DMS153 (cell line): ENCODE measurements at regions not wholly inside any gene's neighbourhood (a gene's known extent, or its start where the extent isn't known, plus 50 kb on each side); places are given as distances from the start of the nearest gene placed in this dataset.
A peak's percentile ranks its signal among the peaks of the same experiment; 100 is the strongest.
"Not testable (repeated sequence)": the region's sequence is repeated elsewhere in the genome, so short reads cannot be mapped to it uniquely, and the experiment has no call there.

Experiments
- DNase-seq: peaks from one replicate; lab custom pipeline; 2025; lab: John Stamatoyannopoulos, UW

DNA sequence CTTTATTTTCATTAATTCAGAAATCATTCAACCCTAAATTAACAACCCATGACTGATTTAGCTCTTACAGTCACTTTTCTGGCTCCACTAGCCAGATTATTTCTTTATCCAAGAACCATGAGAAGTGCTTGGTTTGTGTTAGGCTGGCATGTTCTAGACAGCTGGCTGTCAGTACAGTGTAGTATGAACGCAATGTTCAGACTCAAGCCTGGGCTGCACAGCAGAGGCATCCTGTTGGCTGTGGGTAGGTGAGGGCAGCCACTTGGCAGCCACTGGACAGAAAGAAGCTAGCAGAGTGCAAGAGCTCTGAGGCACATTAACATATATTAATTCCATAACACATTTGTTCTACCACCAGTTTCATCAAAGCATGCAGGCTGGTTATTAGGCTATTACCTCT lies 522.9 kb upstream of the FSHR start:
- no peak for DNase-seq

DNA sequence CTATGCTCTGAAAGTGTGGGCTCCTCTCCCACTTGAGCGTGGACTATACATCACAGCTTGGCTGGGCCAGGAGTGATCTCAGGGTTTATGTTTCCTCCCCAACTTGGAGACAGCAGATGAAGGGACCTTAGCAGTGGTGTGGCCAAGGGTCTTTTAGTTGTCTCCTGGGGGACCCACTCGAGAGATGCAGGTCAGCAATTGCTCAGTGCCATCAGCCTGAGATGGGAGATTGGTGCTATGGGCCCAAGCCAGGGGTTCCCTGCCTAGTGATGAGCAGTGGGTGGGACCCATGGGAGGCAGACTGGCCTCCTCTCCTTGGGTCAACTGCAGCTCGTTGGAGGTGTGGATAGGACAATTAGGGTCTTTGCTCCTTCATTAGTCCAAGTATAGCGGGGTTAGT lies 510.5 kb upstream of the FSHR start:
- DNase-seq, result no peak

DNA sequence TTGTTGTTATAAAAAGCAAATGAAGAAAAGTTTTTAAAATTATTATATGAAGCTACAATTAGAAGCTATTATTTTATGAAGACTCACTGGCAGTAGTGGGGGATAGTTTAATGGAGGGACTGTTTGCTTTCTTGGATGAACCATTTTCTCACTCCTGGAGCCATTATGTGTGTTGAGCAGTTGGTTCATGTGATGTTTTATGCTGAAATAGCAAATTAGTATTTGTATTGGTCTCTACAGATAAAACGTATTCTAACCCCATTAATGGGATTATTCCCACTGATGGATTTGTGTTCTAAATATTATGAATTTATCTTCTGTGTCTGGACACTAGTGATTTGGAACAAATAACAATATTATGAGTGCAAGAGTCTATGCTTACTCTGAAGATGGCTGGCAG lies 507.5 kb upstream of the FSHR start:
- no peak for DNase-seq

DNA sequence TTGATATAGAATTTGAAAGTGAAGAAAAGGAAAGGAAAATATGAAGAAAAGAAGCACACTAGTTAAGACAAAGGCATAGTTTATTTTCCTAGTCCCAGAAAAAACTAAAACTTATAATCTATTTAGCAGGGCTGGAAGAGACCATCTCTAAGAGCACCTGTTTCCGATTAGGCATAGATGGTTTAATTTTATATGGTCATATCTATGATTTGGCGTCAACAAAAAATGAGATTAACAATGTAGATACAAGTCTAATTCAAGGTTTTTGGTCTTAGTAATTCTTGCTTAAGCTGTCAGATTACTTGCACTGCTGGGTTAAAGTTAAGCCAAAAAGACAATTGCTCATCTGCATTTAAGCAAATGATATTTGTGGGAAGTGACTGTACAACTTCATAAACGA lies 502.5 kb upstream of the FSHR start:
- DNase-seq, result no peak

DNA sequence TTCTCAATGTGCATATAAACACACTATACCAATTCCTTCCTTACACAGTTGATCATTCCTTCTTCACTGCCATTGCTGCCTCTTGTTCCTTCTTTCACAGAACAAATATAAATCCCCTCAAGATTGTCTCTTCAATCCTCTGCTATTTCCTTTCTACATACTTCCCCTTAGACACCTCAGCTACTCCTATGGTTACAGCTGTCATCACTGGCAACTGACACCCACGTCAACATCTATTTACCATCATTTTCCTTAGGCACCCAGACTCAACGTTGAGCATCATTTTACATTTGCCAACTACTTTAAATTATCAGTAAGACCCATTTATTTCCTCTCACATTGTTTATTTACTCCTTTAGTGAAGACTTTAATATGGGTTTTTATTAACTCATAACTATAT lies 488.8 kb upstream of the FSHR start:
- no peak for DNase-seq

DNA sequence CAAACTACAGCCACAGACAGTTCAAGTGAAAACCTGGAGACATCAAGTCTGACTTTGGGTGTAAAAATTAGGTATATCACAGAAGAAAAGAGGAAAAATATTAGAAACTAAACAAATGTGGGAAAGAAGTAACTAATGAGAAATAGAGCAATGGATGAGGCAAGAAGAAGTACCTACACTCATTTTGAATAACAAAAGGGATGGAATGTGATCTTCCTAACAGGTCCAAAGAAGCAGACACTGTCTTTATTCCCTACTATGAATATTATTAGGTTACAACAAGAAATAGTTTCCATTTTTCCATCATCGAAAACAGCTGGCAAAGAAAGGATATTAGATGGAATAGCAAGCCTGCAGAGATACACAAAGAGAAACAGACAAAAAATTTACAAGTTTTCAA lies 486.3 kb upstream of the FSHR start:
- no peak for DNase-seq

DNA sequence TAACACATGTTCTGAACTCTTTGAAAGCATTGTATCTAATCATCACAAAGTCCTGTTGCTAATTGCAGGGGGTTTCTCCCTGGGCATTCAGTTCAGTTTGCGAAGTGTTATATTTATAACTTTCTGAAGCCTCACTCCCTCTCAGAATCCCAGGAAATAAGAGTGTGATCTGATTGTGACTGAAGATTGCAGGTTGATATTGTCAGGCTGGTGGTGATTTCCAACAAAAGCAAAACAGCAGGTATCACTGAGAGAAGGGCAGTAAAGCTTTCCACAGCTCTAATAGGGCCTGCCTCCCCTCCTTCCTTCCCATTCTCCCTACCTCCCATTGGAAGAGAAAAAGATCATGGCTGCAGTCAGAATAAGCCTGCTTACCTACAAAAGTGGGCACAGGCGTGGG lies 466.7 kb upstream of the FSHR start:
- no peak for DNase-seq

DNA sequence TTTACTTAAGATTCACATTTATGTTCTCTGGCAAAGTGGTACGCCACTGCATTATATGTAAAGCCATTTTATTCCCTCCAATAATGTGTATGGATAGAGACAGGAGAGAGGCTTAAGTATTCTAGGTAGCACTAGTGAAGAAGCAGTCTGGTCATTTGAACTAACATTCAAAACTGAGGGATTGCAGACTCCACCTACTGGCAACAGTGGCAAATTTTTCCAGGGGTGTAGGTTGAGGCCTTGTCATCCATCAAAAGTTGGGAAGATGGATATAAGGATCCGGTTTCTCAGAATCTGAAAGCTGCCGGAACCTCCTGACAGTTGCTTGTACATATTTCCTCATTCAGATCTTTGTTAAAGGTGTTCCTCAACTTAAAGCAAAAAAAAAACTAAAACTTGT lies 465.5 kb upstream of the FSHR start:
- DNase-seq, result no peak

DNA sequence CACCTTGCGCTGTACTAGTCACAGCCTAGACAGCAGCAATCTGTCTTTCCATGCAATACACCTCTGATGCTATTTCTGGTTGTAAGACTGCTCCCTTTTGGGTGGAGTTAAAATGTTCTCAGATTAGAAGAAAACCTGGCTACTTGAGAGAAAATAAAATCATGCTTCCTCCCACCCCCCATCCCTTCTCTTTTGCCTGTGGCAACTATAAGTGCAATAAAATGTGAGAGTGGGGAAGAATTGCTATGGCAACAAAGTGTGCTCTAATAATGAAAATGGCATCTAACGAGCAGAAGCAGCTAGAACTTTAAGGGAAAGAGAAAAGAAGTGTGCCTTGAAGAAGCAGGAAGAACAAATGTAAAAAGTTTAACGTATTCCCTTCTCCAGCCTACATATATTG lies 464.2 kb upstream of the FSHR start:
- no peak for DNase-seq

DNA sequence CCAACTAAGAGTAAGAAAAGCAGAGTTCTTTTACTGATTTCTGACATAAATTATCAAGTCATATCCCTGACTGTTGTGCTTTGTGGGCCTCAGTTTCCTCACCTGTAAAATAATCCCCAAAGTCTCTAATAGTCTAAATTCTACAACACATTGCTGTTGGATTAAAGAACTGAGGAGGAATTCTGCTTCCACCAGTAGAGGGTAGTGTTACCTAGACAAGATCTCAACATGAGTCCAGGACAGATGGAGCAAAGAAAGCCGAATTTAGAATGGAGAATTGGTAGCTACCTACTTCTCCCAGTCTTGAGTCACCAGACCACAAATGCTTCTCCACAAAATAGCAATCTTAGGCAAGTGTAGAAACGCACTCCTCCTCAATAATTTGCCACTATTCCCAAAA lies 462.5 kb upstream of the FSHR start:
- peak; percentile 45 for DNase-seq

DNA sequence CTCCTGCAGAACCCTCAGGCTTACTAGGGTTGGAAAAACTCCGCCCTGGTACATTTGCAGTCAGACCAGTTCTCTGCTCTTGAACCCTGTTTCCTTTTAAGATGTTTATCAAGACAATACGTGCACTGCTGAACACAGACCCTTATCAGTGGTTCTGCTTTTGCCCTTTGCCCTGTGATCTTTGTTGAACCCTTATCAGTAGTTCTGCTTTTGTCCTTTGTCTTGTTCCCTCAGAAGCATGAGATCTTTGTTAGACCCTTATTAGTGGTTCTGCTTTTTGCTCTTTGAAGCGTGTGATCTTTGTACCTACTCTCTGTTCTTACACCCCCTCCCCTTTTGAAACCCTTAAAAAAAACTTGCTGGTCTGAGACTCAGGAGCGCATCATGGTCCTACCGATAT lies 457.5 kb upstream of the FSHR start:
- DNase-seq, result not testable (repeated sequence)

DNA sequence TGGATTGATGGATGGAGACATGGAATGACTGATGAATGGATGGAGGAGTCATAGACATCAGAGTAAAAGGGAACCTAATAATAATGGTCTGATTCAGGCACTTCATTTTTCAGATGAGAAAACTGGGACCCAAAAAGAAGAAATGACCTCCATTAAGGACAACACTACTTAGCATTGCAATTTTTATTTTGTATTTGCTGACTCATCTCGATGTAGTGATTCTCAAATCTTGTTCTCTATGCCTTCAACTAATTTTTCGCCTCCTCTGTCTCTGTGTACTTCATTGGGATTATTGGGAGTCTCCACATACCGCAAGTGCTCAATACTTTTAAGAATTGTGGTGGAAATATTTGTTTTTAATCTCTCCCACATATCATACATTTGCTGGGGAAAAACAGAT lies 446.2 kb upstream of the FSHR start:
- no peak for DNase-seq

DNA sequence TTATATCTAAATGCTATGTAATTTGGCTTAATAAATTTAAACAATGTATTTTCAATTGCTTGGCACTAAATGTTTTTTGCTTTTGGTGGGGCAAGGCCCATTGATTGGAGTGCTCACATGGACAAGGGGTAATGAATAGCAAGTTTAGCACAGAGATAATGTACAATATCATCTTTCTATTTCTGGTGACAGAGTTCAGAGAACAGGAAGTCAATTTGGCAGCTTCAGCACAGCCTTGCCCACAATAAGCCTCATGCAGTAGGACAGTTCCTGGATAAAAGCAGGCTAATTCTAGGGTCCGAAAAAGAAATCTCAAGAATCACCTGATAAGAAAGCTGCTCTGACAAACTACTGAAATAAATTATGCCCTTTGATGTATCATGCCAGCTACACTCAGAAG lies 443.9 kb upstream of the FSHR start:
- DNase-seq, result no peak

DNA sequence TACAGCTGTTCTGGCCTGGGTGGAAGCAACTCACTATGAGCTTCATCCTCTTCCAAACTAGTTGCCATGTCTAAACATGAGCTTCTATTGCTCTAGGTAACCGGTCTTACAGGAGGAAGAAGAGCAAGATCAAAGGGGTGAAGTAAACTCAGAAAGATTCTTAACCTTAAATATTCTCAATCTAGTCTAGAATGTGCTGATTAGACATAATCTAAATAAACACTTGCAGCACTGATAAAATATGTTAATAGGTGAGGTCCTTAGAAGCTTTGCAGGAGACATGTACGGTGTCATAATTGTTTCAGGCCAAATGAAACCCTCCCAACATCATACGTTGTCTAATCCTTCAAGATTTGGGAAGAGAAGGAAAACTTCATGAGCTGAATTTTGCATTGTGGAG lies 431.6 kb upstream of the FSHR start:
- no peak for DNase-seq

DNA sequence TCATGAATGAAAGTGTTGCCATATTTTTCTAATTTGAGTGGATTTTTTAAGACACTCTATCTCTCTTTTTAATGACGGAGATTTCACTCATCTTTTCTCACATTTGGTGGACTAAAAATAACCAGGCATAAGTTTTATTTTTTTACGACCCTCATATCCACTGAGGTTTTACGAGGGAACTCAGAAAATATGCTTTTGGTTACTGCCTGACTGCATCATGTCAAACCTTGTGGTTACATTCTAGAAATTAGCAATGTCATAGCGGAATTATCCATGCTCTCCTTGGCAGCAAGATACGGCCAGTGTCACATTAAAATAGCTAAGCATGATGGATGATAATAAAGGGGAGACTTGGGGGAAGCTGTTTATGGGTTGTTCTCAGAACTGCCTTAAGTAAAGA lies 428.6 kb upstream of the FSHR start:
- DNase-seq, result no peak

DNA sequence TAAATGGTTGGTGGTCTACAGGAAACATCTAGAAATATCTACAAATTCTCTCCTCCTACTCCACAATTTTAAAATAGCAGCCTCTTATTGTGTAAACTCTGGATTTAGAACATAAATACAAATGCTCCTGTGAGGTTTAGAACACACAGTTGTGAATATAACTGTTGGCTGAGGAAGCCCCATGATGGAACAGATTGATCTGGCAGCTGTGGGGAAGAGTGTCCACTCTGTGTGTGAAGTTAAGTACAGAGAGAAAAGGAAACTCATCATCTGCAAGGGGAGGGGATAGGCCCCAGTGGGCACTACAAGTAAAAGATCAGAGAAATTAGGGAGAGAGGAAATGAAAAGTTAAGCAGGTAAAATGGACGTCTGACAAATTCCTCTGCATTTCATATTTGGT lies 422.7 kb upstream of the FSHR start:
- no peak for DNase-seq

DNA sequence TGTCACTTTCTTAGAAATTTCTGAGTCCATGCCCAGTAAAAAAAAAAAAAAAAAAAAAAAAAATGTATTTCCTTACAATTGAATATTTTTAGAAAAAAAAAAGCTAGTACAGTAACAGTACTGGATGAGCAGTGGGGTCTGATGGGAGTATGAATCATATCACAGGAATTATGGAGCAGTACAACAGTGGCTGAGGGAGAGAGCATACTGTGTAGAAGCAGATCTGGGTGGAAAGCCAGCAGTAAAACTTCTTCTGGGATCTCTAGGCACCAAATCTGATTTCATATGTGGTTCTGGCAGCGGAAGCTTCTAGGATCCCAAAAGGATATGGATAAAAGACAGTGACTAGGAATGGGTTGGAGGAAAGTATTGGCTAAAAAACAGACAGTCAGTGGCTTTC lies 414.9 kb upstream of the FSHR start:
- DNase-seq, result no peak

DNA sequence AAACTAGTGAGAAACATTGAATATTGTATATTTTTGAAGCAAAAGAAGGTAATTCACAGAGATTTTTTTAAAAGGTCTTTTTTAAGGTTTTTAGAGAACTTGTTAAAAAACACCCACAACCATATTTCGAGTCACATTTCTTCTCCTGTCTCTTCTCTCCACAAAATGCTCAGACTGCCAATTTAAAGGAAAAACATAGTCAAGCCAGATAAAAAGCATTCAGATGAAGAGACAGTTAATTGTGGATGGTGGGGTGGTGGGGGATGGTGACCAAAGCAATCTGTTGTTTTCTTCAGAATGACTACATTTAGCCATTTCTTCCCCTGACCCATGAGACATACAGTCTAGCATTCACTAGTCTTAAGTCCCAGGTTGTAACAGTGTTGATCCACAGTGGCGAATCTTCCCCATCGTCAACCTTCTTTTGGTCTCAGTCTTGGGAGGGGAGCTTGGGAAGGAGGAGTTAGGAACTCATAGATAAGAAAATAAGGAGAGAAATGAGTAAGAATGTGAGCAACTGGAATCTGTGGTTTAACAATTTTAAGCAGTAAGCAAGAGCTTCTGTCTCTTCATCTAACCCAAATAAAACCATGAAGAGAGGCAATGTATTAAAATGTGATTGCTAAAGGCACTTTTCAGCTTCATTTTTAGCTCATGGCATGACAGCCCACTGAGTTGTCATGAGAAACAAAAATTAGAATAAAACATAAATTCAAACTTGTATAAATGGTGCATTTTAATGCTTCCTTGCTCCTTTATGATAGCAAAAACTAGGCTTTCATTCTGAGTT lies 413.7 kb upstream of the FSHR start:
- no peak for DNase-seq

DNA sequence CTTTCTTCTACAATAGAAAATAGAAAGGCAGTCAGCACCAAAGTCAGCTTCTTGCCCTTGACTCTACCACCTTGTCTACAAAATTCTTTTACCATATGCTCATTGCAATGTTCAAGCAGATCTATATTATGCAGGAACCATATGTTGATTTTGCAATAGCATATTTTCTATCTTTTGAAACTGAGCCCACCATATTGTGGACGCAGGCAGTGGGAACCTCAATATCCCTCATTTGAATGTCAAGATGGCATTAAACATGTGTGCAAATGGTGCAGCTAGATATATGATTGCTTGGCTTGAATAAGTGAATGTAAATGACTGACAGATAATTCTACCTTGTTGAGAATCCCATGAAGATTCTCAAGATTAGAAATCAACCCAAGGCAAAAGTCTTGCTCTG lies 412.7 kb upstream of the FSHR start:
- DNase-seq, result no peak

DNA sequence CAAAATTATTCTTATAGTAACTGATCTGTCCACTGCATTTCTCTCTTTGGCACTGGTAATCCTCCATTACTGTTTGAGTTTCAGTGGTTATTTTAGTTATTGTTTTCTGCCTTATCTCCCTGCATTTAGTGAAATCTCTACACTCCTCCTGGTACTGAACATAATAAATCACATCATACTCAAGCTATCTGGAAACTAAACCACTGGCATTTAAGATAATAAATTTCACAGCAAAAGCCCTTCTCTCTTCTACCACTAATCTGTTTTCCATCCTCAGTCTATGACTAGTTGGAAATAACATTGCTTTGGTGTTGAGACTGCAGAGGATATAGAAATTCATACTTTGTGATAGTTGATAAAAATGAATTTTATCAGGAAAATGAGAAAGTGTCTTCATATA lies 399.3 kb upstream of the FSHR start:
- no peak for DNase-seq

DNA sequence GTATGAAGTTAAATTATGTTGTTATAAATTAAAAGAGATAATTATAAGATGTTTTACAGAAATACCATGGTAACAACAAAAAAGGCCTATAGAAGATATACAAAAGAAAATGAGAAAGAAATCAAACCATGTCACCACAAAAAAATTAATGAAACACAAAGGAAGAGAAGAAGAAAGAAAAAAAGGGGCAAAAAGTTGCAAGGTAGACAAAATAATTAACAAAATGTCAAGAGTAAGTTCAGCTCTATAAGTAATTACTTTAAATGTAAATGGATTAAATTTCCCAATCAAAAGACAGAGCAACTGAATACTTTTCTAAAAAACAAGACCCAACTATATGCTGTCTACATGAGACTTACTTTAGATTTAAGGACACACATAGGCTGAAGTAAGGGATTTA lies 378.4 kb upstream of the FSHR start:
- no peak for DNase-seq

DNA sequence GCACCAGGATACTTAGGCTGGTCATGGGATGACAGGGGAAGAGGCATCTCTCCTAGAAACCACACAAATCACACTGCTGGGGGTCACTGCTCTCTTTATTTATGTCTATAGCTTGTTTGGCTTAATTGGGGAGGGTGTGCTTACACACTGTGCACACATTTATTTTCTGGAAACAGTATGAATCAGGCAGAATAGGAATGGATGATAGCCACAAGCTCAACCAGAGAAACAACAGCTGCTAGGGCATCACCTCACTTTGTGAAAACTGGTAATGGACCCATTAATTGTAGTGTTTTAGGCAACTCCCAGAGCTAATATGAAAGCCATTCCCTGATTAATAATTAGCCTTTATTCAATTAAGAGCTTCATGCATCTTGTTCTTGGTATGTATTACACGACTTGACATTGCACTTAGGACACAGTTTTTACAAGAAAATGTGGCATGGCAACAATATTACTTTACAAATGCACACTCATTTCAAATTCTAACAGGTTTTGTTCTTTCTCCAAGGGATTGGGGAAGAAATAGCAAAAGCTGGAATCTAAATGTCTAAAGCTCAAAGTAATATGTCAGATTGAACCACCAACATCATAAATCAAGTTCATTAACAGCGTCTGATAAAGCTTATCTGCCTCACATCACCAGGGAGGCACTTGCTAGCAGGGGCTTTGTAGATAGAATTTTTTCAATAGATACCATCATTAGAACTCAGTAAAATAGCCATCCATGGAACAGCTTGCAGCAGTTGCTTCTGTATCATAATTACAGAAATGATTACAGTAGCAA lies 361.9 kb upstream of the FSHR start:
- no peak for DNase-seq

DNA sequence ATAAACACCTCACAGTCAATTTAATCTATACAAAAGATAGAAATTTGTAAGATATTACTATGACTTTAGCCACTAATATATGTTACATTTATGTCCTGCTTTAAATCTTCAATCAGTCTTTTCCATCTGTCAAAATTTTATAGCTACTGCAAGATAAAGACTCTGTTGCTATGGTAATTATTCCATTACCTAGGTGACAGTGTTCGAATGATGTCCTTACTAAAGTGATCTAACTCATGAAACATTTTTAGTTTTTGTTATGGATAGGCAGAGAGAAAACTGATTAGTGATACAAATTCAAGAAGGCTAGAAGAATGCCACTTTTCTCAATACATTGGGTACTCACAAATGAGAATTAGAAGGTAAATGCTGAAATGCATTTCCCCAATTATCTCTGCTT lies 359.9 kb upstream of the FSHR start:
- no peak for DNase-seq

DNA sequence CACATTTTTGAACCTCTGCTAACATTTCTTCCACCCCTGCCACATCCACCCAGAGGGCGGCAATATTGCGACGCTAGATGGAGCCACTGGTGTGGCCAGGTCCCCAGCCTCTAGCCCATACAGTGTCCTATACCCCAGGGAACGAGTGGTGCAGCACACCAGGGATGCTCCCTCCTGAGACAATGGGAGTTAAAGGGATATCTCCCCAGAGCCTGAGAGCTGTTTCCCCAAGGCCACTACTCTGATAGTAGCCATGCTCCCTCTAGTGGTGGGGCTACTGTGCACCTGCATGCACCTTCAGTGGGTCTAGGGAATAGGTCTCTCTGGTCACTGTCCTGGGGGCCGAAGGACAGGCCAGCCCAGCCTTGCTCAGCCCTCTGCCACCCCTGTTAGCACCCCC lies 336.4 kb upstream of the FSHR start:
- peak; percentile 10 for DNase-seq
